ENCODE measurements at regions not wholly inside any gene's neighbourhood (a gene's known extent, or its start where the extent isn't known, plus 50 kb on each side); places are given as distances from the start of the nearest gene placed in this dataset.

- DNase-seq (ENCODE audit: low read depth): no peak
Measured at GRCh38 chr1:30319765-30320580, 403.4 kb downstream of the MATN1 start.

- no peak for DNase-seq (ENCODE audit: low read depth)
Measured at GRCh38 chr1:30318864-30319718, 404.3 kb downstream of the MATN1 start.

DNA sequence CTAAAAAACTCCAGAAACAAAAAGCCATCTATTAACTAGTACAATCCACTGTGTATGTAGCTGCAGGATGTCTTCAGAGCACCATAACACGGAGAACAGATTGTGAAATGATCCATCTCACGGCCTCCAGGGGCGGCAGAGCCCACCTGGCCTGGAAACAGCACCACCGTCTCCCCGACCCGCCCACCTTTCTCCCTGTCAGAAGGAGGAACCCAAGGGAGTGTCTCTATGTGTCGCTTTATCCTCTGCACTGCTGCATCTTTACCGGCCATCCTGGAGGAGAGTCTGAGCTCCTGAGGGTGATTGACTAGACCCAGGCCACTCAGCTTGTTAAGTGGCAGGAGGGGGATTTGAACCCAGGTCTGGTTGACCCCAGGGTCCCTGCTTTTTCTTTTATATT lies 405.0 kb downstream of the MATN1 start:
- DNase-seq (ENCODE audit: low read depth): no peak

DNA sequence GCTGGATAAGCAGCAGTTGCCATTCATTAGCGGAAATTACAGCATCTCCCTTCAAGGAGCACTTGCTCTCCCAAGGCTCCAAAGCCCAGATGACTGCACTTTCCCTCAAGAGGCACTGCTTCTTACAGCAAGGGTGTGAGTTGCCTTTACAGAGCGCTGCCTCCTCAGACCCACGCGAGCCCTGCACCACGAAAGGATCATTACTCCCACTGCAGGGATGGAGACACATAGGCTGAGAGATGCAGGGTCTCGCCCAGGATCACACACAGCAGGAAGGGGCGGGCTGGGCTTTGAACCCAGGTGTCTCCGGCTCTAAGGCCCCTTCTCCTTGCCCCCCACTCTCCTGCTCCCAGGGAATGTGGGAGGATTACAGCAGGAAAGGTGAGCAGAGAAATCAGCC lies 405.5 kb downstream of the MATN1 start:
- DNase-seq (ENCODE audit: low read depth): no peak

DNA sequence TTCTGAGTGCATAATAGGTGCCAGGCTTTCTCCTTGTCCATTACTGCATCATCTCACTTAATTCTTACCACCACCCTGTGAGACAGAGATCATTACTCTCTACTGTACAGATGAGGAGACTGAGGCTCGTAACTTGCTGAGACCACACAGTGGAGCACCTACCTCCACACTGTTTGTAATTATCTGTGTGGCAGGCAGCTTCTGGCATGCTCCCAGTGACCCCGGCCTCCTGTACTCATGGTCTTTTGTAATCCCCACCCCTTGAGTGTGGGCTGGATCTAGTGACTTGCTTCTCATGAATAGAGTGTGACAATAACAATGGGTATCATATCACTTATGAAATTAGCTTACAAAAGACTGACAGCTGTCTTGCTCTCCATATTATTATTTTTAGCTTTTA lies 407.3 kb downstream of the MATN1 start:
- DNase-seq (ENCODE audit: low read depth): no peak

- no peak for DNase-seq (ENCODE audit: low read depth)
Measured at GRCh38 chr1:30315185-30315960, 408.0 kb downstream of the MATN1 start.

GRCh38 chr1:30314591-30314990 lies 408.8 kb downstream of the MATN1 start:
- no peak for DNase-seq (ENCODE audit: low read depth)

DNA sequence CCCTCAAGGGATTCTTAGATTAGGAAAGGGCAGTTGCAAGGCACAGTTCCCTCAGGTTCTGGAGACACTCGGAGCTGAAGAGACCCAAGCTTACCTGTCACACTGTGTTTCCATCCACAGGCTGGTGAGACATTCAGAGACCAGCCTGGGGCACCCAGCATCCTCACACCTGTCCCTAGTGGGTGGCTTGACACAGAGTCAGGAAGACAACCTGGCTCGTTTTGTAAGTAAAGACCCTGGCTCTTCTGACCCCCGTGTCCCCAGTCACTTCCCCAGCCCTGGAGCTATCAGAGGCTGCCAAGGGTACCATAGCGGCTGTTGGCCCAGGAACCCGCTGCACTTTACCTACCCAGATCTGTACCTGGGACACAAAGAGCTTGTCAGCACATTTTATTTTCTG lies 409.8 kb downstream of the MATN1 start:
- no peak for DNase-seq (ENCODE audit: low read depth)

DNA sequence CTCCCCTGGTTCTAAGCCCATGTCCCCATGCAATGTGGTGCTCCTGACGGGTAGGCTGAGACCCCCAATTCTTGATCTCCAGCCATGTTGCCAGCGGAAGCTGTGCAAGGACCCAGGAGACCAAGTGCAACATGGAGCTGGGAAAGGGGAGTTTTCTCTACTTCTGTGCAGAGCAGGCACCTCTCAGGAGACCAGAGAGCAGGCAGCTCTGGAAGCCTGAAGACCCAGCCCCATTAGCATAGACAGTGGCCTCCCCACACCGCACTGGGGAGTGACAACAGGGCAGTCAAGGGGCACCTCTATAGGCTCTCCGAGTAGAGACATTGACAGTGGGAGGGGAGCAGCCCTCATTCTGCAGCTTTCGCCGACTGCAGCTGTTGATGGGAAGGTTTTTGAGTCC lies 410.2 kb downstream of the MATN1 start:
- no peak for DNase-seq (ENCODE audit: low read depth)

DNA sequence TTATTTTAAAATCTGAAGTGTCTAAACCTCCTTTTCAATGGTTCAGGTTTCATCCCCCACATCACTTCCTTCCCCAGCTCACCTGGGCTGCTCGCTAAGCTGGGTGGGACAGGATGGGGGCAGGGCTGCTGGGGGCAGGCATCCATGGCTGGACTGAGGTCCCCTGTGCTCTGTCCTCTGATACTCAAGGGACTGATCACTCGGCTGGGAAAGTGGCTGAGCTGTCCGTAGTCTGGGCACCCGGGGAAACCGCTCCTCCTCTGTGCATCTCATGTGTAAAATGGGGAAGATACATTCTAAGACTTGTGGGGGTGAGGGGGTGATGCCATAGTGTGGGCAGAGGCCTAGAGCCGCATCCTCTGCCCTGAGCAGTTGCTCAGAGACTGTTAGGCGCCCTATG lies 411.2 kb downstream of the MATN1 start:
- no peak for DNase-seq (ENCODE audit: low read depth)

DNA sequence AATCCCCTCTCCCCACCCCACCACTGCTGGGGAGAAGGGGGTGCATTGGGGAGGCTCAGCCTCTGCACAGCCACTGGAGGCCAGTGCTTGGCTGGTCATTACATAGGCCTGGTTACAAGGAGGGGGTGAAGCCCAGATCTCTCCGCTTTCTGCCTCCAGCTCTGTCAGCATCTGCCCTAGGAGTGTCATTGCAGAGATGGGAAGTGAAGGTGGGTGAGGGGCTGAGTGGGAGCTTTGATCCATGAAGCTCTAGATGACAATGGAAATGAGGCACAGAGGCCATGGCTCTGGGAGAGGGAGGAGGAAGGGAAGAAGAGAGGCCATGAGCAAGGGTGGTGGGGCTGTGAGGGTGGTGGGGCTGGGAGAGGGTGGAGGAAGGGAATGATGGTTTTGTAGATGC lies 411.6 kb downstream of the MATN1 start:
- no peak for DNase-seq (ENCODE audit: low read depth)

- DNase-seq (ENCODE audit: low read depth): no peak
Measured at GRCh38 chr1:30310966-30311742, 412.2 kb downstream of the MATN1 start.

DNA sequence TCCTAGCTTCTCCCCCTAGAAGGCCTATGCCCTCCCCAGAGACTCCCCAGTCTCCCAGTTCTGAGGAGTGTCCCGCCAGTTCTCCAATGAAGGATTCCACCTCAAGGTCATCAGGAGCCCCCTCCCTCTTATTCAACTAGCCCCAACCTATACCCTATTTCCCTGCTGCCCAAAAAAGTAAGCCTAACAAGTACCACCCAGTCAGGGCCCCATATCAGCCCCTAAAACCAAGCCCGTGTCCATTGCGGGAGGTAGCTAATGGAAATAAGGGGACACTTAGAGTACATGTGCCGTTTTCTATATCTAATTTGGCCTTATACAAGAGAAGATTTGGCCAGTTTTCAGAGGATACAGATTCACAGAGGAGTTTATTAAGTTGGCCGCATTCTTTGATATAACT lies 416.2 kb downstream of the MATN1 start:
- DNase-seq (ENCODE audit: low read depth): no peak

- DNase-seq (ENCODE audit: low read depth): no peak
Measured at GRCh38 chr1:30305519-30305918, 417.9 kb downstream of the MATN1 start.

GRCh38 chr1:30305061-30305460 lies 418.3 kb downstream of the MATN1 start:
- DNase-seq (ENCODE audit: low read depth): no peak

GRCh38 chr1:30304080-30304479 lies 419.3 kb downstream of the MATN1 start:
- no peak for DNase-seq (ENCODE audit: low read depth)

- no peak for DNase-seq (ENCODE audit: low read depth)
Measured at GRCh38 chr1:30303387-30303786, 420.0 kb downstream of the MATN1 start.

- no peak for DNase-seq (ENCODE audit: low read depth)
Measured at GRCh38 chr1:30302858-30303257, 420.5 kb downstream of the MATN1 start.

DNA sequence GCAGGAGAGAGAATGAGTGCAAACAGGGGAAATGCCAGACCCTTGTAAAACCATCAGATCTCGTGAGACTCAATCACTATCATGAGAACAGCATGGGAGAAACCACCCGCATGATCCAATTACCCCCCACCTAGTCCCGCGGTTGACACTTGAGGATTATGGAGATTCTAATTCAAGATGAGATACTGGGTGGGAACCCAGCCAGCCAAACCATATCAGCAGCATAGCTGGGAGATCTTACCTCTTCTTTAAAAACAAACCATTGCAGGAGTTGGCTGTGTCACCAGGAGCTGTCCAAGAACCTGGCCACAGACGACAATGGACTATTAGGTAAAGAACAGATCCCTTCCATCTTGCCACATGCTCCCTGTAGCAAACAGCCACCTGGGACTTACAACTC lies 422.7 kb downstream of the MATN1 start:
- no peak for DNase-seq (ENCODE audit: low read depth)

DNA sequence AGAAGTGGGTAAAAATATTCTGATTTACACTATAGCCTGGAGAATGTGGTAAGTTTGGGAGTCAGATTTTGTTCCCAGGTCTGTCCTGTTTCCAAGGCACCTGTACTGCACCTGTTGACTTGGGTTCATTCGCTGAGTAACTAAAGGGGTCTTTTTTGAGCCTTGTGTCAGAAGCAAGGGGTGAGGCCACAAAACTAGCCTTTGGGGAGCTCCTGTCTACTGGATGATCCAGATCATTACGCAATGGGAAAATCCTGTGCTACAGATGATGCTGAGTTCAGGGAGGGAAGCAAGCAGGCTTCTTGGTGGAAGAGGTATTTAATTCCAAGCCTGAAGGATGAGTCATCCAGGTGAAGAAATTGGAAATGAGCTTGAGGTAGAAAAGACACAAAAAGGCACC lies 424.0 kb downstream of the MATN1 start:
- DNase-seq (ENCODE audit: low read depth): no peak

GRCh38 chr1:30295674-30296073 lies 427.7 kb downstream of the MATN1 start:
- DNase-seq (ENCODE audit: low read depth): no peak

- no peak for DNase-seq (ENCODE audit: low read depth)
Measured at GRCh38 chr1:30295266-30295665, 428.1 kb downstream of the MATN1 start.

Measured in M059J (cell line).